ENCODE measurements at regions not wholly inside any gene's neighbourhood (a gene's known extent, or its start where the extent isn't known, plus 50 kb on each side); places are given as distances from the start of the nearest gene placed in this dataset.
"Not testable (repeated sequence)": the region's sequence is repeated elsewhere in the genome, so short reads cannot be mapped to it uniquely, and the experiment has no call there.

GRCh38 chr1:164040754-164041153 is 518.2 kb upstream of the PBX1 start:
- DNase-seq, result no peak

GRCh38 chr1:164051782-164052181 is 507.2 kb upstream of the PBX1 start:
- no peak for DNase-seq

- no peak for DNase-seq
These were observed 504.7 kb upstream of the PBX1 start for GRCh38 chr1:164054331-164054730.

GRCh38 chr1:164058198-164058597 is 500.8 kb upstream of the PBX1 start:
- DNase-seq, result no peak

GRCh38 chr1:164061528-164061927 is 497.5 kb upstream of the PBX1 start:
- no peak for DNase-seq

GRCh38 chr1:164064501-164064900 is 494.5 kb upstream of the PBX1 start:
- DNase-seq, result no peak

- no peak for DNase-seq
These were observed 487.7 kb upstream of the PBX1 start for GRCh38 chr1:164071288-164071687.

GRCh38 chr1:164086832-164087231 is 472.2 kb upstream of the PBX1 start:
- no peak for DNase-seq

- no peak for DNase-seq
These were observed 471.0 kb upstream of the PBX1 start for GRCh38 chr1:164087906-164088453.

- DNase-seq, result no peak
These were observed 466.2 kb upstream of the PBX1 start for GRCh38 chr1:164092603-164093353.

GRCh38 chr1:164093543-164093942 is 465.4 kb upstream of the PBX1 start:
- DNase-seq, result no peak

GRCh38 chr1:164101802-164102201 is 457.2 kb upstream of the PBX1 start:
- DNase-seq, result no peak

- DNase-seq, result no peak
These were observed 427.0 kb upstream of the PBX1 start for GRCh38 chr1:164131949-164132348.

GRCh38 chr1:164137273-164137925 is 421.6 kb upstream of the PBX1 start:
- DNase-seq, result no peak

- DNase-seq, result no peak
These were observed 417.2 kb upstream of the PBX1 start for GRCh38 chr1:164141797-164142196.

- no peak for DNase-seq
These were observed 404.4 kb upstream of the PBX1 start for GRCh38 chr1:164154622-164155021.

- no peak for DNase-seq
These were observed 403.6 kb upstream of the PBX1 start for GRCh38 chr1:164155347-164155746.

GRCh38 chr1:164163289-164163849 is 395.6 kb upstream of the PBX1 start:
- no peak for DNase-seq

GRCh38 chr1:164165466-164165865 is 393.5 kb upstream of the PBX1 start:
- DNase-seq, result no peak

GRCh38 chr1:164166454-164166853 is 392.5 kb upstream of the PBX1 start:
- DNase-seq, result not testable (repeated sequence)

- no peak for DNase-seq
These were observed 381.9 kb upstream of the PBX1 start for GRCh38 chr1:164177118-164177517.

- DNase-seq, result no peak
These were observed 378.2 kb upstream of the PBX1 start for GRCh38 chr1:164180824-164181223.

GRCh38 chr1:164183854-164184635 is 374.9 kb upstream of the PBX1 start:
- no peak for DNase-seq
